ENCODE measurements at regions not wholly inside any gene's neighbourhood (a gene's known extent, or its start where the extent isn't known, plus 50 kb on each side); places are given as distances from the start of the nearest gene placed in this dataset.

GRCh38 chr4:35710343-35710742 is 534.0 kb downstream of the ARAP2 start:
- no peaks in the 10 kb centered on the region for H3K27me3 ChIP-seq
- no peaks in the 10 kb centered on the region for H3K4me1 ChIP-seq (replicated peaks in 1 of 2)
- intact Hi-C loops (cut with DNase I): no loop called here
- H3K36me3 ChIP-seq (replicated peaks in 1 of 2): no peaks in the 10 kb centered on the region
- TF ChIP-seq POLR2A (IDR thresholded peaks at IDR 0.05): no peak
- TF ChIP-seq CTCF (IDR thresholded peaks at IDR 0.05): no peak
- no peak overlapping the region for H3K27ac ChIP-seq
- H3K9me3 ChIP-seq (replicated peaks in 1 of 3): peaks cover 0 to 6% (median 4%) of the 10 kb centered on the region in 3 donors
- 65 to 80% (median 68%) methylated on average over 3 of the region's 3 CpGs; no CpG with 5 or more reads in 1 of the 4 donors for WGBS, 4 donors
- no peak for DNase-seq
- H3K4me3 ChIP-seq: no peak overlapping the region

DNA sequence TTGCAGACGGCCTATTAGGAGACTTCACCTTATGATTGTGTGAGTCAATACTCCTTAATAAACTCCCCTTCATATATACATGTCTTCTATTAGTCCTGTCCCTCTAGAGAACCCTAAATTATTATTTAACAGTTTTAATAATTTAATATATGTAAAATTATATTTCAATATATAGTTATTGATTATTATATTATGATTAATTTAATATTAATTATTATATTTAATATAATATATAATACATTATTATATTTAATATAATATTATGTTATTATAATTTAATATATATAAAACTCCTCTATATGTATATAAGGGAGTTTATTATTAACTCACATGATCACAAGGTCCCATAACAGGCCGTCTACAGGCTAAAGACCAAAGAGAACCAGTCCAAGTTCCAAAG is 533.2 kb downstream of the ARAP2 start:
- no peak for DNase-seq
- Histone ChIP-seq H3K36me3 (replicated peaks in 1 of 2) (no peaks in the 10 kb centered on the region), H3K4me1 (replicated peaks in 1 of 2) (no peaks in the 10 kb centered on the region), H3K27me3 (no peaks in the 10 kb centered on the region), H3K4me3 (no peak overlapping the region), H3K27ac (no peak overlapping the region), H3K9me3 (replicated peaks in 1 of 3) (peaks cover 0 to 6% (median 4%) of the 10 kb centered on the region in 3 donors)
- TF ChIP-seq POLR2A (IDR thresholded peaks at IDR 0.05) (no peak), CTCF (IDR thresholded peaks at IDR 0.05) (no peak)
- WGBS, 4 donors: 69 to 88% (median 73%) methylated on average over 2 of the region's 2 CpGs
- intact Hi-C loops (cut with DNase I): no loop called here

DNA sequence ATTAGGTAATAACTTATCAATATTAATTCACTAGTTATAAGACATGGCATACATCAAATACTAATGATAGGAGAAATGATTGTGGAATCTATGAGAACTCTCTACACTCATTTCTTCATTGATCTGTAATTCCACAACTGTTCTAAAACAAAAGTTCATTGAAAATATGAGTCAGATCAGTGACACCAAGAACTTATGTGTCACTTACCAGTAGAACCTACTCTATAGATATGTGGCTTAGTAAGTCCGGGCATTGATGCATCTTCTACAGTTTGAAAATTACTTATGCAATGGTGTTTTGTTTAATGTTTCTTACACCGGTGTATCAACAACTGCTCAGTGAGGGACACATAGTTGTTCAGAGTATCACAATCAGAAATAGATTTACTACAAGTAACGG is 520.3 kb downstream of the ARAP2 start:
- 69 to 91% (median 84%) methylated on average over 3 of the region's 3 CpGs for WGBS, 4 donors
- no peak overlapping the region for H3K4me3 ChIP-seq

DNA sequence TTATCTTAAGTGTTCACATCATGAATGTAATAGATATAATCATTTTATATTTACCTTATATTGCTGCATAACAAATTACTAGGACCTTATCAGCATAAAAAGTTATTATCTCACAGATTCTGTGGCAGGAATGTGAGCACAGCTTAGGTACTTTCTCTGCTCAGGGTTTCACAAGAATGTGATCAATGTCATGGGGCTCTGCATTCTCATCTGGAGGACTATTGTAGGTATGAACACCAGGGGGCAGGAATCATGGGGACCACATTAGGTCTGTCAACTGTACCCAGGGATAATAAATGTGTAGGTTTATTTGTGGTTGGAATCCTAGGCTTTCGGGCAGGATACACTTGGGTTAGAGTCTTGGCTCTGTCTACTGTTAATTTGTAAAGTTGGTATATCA is 519.2 kb downstream of the ARAP2 start:
- H3K36me3 ChIP-seq (replicated peaks in 1 of 2): no peaks in the 10 kb centered on the region
- no peak overlapping the region for H3K27ac ChIP-seq
- intact Hi-C loops (cut with DNase I): no loop called here
- 78 to 100% (median 87%) methylated on average over 1 of the region's 1 CpG for WGBS, 4 donors
- TF ChIP-seq CTCF (IDR thresholded peaks at IDR 0.05) (no peak), POLR2A (IDR thresholded peaks at IDR 0.05) (no peak)
- no peaks in the 10 kb centered on the region for H3K9me3 ChIP-seq (replicated peaks in 1 of 3)
- no peaks in the 10 kb centered on the region for H3K27me3 ChIP-seq
- no peak for DNase-seq
- no peak overlapping the region for H3K4me3 ChIP-seq
- no peaks in the 10 kb centered on the region for H3K4me1 ChIP-seq (replicated peaks in 1 of 2)

More for the DNA sequence above, 520.3 kb downstream of the ARAP2 start:
- Histone ChIP-seq H3K27me3 (no peaks in the 10 kb centered on the region), H3K27ac (no peak overlapping the region), H3K9me3 (replicated peaks in 1 of 3) (no peaks in the 10 kb centered on the region), H3K4me1 (replicated peaks in 1 of 2) (no peaks in the 10 kb centered on the region), H3K36me3 (replicated peaks in 1 of 2) (no peaks in the 10 kb centered on the region)
- TF ChIP-seq CTCF (IDR thresholded peaks at IDR 0.05) (no peak), POLR2A (IDR thresholded peaks at IDR 0.05) (no peak)
- no peak for DNase-seq
- intact Hi-C loops (cut with DNase I): no loop called here

Data from adrenal gland (tissue), 9 donors.